ENCODE measurements at regions not wholly inside any gene's neighbourhood (a gene's known extent, or its start where the extent isn't known, plus 50 kb on each side); places are given as distances from the start of the nearest gene placed in this dataset.

DNA sequence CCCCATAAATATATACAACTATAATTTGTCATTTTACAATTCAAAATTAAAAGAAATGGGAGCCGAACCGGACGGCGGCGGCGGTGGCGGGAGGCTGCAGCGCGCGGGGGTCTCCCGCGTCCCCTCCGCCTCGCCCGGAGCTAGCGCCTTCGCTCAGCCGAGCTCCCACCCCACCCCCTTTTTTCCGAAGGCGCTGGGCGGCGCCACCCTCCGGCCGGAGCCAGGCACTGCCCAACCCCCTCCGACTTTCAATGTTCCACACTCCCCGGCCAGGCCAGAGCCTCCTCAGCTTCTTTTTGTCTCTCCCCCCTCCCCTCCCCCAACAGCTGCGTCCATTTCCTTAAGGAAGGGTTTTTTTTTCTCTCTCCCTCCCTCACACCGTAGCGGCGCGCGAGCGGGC lies 214.1 kb upstream of the GEMIN8 start:
- TF ChIP-seq POLR2AphosphoS5 (IDR thresholded peaks at IDR 0.05) = no peak
- TF ChIP-seq CTCF (IDR thresholded peaks at IDR 0.05) = no peak
- no peak for TF ChIP-seq EP300 (IDR thresholded peaks at IDR 0.05; ENCODE audit: low read depth)
- no peak for TF ChIP-seq POLR2A (IDR thresholded peaks at IDR 0.05)

All from transverse colon (tissue), 4 donors.